NCI-H2196 treated with DMSO at 0.1 percent for 48 hours (cell line): ENCODE measurements at regions not wholly inside any gene's neighbourhood (a gene's known extent, or its start where the extent isn't known, plus 50 kb on each side); places are given as distances from the start of the nearest gene placed in this dataset.

Source experiments
- DNase-seq: peaks from one replicate; lab custom pipeline; 2025; ENCODE audit not compliant: unreplicated experiment; lab: John Stamatoyannopoulos, UW

DNA sequence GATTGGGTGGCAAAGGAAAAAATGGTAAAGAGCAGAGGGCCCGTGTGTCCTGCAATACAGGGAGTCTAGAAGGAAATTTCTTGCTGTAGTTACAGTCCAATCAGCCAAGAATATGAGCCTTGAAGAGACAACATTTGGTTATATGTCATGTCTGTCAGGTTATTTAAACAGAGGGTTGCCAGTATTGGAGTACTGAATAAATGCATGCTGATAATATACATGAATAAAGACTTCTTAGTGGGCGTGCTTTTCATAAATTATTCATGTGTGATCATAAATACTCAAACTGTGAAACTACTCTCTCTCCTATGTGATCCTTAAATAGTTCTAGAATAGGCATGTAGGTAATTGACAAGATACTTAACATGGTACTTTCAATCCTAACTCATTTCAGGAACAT, 249.0 kb downstream of the CRPPA start:
- no peak for DNase-seq

- no peak for DNase-seq
Observed at GRCh38 chr7:16171928-16172327, 249.4 kb downstream of the CRPPA start.

- no peak for DNase-seq
Observed at GRCh38 chr7:16170671-16171070, 250.7 kb downstream of the CRPPA start.

DNA sequence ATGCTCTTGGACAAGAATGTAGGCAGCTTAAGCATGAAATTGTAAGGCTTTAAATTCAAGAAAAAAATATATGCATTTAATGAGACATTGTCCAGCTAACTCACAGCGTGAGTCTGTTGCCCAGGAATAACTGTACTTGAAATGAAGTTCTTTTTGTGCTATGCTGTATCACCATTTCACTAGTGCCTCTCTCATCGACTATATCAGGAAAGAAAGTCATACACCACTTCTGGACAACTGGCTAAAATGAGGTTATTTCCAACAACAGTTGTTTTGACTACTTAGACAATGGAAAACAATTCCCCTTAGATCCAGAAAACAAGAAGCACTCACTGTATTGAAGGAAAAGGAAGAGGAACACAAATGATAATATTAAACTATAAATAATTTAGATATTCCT, 251.8 kb downstream of the CRPPA start:
- DNase-seq = no peak

DNA sequence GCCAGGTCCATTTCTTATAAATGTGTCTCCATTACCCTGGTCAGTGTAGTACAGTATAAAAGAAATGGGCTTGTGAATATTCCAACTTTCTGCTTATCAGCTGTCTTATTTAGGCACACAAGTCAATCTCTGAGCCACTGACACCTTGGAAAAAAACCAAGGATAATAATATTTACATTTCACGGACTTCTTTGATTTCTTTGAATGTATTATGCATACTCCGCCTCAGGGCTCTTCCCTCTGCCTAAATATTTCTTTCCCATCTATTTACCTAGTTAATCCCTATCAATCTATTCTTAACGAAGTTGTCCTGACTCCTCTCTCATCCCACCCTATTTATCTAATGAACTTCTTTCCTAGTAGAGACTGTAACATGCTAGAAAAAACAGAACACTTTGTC, 253.8 kb downstream of the CRPPA start:
- no peak for DNase-seq

- no peak for DNase-seq
Observed at GRCh38 chr7:16144361-16144760, 277.0 kb downstream of the CRPPA start.

- DNase-seq = no peak
Observed at GRCh38 chr7:16137944-16138343, 283.4 kb downstream of the CRPPA start.

DNA sequence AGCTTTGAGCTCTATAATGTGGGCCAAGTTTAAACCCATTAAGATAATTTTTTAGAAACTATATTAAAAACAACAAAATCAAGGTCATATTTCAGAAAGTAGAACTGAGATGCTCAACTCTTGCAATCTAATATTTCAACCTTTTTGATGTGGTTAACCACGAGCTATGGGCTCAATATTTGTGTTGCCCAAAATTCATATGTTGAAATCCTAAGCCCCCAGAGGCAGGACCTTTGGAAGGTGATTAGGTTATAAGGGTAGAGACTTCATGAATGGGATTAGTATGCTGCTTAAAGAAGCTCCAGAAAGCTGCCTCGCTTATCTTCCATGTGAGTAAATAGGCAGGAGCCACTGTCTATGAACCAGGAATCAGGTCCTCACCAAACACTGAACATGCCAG, 284.4 kb downstream of the CRPPA start:
- DNase-seq = no peak

GRCh38 chr7:16135658-16136057, 285.7 kb downstream of the CRPPA start:
- no peak for DNase-seq

DNA sequence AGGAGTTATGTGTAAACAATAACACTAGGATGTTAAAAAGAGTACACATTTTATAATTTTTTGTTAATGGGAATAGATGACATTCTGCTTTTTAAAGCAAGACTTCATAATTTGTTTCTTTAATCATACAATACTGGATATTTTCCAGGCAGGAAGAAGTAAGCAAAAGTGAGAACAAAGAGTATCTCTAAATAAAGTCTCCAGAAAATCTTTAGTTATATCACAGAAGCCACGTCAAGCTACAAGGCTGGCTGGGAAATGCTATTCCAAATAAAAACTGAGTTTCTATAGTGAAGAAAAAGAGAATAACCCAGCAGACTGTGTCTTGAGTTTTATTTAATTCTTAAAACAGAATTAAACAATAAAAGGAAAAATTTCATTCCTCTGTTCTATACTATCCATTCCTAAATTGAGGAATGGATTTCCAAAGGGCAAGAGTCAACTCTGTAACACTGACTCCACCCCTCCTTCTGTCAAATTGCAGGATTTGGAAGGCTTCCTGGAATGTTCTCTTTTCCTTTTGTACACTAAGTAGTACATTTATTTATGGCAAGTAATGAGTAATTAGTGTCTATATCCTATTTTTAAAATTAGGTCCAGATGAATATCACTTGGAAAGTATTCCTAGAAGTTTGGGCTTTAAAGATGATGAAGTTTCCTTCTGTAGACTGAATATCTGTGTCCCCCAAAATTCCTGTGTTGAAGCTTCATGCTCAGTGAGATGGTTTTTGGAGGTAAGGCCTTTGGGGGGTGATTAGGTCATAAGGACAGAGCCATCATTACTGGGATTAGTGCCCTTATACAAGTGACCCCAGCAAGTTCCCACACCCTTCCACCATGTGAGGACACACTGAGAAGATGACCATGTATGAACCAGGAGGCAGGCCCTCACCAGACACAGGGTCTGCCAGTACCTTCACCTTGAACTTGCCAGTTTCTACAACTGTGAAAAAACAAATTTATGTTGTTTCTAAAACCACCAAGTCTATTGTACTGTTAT, 290.9 kb downstream of the CRPPA start:
- DNase-seq = no peak

DNA sequence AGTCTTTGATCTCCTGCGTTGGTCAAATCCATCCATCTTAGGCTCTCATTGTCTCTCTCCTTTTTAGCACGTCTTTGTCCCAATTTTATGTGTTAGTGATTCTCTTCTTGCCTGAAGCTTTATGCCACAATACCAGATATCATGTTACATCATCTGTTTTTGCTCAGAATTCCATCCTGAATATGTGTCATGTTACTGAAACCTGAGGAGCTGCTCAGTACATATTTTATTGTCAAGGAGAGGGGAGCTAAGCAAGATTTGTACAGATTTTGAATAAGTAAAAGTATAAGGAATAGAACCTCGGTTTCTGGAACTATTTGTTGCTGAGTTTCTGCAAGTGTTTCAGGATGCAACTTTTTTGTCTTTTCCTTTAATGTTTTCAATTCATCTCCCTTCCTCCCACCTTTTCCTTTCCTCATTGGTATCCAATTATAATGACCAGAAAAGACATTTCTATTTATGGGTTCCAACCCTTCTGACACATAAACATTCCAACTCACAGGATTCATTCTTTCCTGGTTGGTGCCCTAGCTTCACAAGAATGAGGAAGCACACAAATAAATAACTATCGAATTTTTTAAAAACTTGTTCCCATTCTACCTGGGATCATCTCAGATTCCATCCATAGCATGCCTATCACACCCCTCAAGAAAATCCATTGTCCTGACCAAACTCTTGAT, 291.8 kb downstream of the CRPPA start:
- DNase-seq = no peak

DNA sequence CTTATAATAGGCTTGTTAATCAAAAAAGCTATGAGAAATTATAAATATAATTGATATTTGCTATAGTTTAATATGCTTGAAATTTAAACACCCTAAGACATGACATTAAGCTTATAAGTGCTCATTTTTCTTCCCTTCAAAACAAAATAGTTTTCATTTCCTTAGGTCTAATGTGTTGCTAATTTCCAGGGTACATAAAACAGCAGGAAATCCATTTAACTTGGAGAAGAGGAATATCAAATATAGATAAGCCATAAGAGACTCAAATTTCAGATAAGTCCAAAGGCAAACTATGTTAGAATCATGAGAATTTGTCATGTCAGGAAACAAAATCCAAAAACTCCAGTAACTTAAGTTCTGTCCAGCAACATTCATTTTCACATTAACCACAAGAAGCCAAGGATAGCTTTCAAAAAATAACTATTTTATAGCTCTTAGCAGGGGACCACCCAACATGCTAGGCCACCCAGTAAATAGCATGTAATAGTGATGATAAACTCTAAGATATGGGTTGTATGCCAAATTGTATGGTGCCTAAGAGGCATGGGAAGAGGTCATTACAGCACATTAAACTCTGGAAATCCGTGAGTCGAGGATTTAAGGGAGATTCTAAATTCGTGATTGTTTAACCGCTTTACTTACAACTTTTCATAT, 298.1 kb downstream of the CRPPA start:
- no peak for DNase-seq

GRCh38 chr7:16121876-16122390, 299.4 kb downstream of the CRPPA start:
- no peak for DNase-seq

- DNase-seq = no peak
Observed at GRCh38 chr7:16115374-16115773, 306.0 kb downstream of the CRPPA start.

- no peak for DNase-seq
Observed at GRCh38 chr7:16114633-16115032, 306.7 kb downstream of the CRPPA start.

GRCh38 chr7:16114071-16114470, 307.3 kb downstream of the CRPPA start:
- no peak for DNase-seq

DNA sequence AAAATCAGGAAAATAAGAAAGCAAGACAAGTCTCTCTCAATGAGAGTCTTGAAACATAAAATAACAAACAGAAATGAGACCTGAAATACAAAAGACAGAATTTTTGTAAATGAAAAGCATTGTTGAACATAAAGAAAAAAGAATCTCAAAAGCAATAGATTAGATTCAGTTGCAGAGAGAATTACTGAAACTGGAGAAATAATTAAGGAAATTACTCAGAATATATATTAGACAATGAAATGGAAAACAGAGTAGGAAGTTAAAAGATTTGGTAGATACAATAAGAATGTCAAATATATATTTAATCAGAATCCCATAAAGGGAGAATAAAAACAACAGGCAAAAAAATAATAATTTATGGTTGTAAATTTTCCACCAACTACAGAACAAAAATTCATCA, 308.3 kb downstream of the CRPPA start:
- DNase-seq = no peak

DNA sequence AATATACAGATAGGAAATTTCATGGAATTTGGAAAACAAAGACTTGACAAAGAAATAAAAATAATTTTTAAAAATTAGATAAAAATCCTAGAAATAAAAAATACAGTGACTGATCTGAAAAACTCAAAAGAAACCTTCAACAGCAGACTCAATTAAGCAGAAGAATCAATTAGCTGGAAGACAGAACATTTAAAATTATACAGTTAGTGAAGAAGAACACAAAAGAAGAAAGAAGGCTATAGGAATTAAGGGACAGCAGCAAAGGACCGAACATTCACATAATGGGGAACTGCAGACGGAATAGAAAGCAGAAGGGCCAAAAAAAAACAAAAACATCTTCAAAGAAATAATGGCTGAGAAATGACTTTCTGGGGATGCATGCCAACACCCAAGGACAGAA, 314.5 kb downstream of the CRPPA start:
- no peak for DNase-seq

- DNase-seq = no peak
Observed at GRCh38 chr7:16106300-16106699, 315.0 kb downstream of the CRPPA start.

GRCh38 chr7:16099302-16099849, 322.0 kb downstream of the CRPPA start:
- no peak for DNase-seq

DNA sequence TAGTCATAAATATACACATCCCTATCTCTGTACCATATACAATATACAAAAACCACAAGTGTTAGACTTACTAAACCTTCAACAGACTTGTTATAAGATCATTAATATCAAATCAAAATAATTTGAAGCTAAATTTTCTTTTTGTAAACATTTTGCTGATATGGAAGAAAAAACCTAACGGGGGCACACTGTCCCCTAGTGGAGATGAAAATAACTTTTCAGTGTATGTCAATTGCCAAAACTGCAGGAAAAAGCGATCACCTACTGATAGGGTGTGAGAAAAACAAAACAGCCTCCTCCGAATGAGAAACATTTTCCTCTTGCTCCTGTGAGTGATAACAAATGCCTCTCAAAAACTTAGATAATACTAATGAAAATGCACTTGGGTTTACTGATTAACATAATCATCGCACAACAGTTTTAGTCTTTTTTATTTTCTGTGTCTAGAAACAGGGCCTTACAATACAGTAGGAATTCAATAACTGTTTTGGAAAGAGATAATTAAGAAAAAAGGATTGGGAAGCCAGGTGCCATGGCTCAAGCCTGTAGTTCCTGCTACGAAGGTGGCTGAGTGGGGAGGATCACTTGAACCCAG, 322.7 kb downstream of the CRPPA start:
- no peak for DNase-seq
